ENCODE measurements at regions not wholly inside any gene's neighbourhood (a gene's known extent, or its start where the extent isn't known, plus 50 kb on each side); places are given as distances from the start of the nearest gene placed in this dataset.

DNA sequence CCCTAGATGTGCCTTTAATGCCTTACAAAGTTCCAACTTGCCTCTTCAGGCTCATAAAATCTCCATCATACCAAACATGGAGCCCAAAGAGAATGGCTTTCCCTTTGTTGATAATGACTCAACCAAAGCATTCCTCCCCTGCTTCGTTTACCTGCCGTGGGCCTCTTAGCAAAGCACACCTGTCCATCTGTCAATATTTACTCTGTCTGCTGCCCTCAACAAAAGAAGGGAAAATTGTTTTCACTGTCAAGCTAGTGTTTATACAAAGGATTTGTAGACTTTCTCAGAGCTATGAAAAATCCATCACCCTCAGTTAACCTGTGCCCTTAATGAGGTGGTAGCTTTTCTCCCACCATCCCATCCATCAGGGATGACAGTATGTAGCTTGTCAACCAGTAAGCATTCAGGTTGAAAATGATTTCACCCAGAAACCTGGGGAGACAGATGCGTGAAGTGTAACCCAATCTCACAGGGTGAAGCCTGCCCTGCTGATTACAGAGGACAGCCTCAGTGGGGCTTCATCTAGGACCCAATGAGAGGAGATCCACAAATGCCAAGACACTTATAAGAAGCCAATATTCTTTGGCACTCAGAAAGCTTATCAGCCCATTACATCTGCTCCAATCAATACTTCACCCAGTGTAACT is 278.1 kb downstream of the NUAK1 start:
- DNase-seq (no peak), ATAC-seq (ENCODE audit: low FRiP score in 2 of 2) (no peak)
- TF ChIP-seq POLR2A (IDR thresholded peaks at IDR 0.05), result no peak
- TF ChIP-seq POLR2AphosphoS5 (IDR thresholded peaks at IDR 0.05), result no peak
- TF ChIP-seq, protein P1, sequence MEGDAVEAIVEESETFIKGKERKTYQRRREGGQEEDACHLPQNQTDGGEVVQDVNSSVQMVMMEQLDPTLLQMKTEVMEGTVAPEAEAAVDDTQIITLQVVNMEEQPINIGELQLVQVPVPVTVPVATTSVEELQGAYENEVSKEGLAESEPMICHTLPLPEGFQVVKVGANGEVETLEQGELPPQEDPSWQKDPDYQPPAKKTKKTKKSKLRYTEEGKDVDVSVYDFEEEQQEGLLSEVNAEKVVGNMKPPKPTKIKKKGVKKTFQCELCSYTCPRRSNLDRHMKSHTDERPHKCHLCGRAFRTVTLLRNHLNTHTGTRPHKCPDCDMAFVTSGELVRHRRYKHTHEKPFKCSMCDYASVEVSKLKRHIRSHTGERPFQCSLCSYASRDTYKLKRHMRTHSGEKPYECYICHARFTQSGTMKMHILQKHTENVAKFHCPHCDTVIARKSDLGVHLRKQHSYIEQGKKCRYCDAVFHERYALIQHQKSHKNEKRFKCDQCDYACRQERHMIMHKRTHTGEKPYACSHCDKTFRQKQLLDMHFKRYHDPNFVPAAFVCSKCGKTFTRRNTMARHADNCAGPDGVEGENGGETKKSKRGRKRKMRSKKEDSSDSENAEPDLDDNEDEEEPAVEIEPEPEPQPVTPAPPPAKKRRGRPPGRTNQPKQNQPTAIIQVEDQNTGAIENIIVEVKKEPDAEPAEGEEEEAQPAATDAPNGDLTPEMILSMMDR (IDR thresholded peaks at IDR 0.05), result no peak
- TF ChIP-seq EP300 (IDR thresholded peaks at IDR 0.05), result no peak
- no peaks in the 10 kb centered on the region for H3K9me3 ChIP-seq
- H3K4me3 ChIP-seq, result no peak overlapping the region
- WGBS, 2 donors, result 62 to 70% methylated on average over 3 of the region's 3 CpGs
- H3K36me3 ChIP-seq, result no peaks in the 10 kb centered on the region
- no peaks in the 10 kb centered on the region for H3K27me3 ChIP-seq
- no peaks in the 10 kb centered on the region for H3K4me1 ChIP-seq
- H3K27ac ChIP-seq, result no peak overlapping the region

DNA sequence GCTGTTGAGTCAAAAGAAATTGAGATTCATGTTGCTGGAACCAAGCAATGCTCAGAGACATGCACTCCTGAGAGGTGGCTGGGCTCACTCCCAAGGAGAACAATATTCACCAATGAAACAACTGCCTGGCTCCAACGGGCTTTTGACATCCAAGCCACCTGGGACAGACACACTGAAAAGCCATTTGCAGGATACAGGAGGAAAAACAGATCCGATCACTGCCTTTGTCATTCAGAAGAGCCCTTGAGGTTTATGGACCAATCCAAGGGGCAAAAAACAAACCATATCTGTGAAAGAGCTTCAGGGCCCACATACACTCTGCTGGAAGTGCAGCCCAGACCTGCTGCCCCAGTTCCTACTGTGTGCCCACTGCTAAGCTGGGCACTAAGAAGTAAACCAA is 277.5 kb downstream of the NUAK1 start:
- Histone ChIP-seq H3K4me1 (no peaks in the 10 kb centered on the region), H3K27ac (no peak overlapping the region), H3K27me3 (no peaks in the 10 kb centered on the region), H3K4me3 (no peak overlapping the region), H3K9me3 (no peaks in the 10 kb centered on the region), H3K36me3 (no peaks in the 10 kb centered on the region)
- WGBS, 2 donors, result 62 to 64% methylated on average over 2 of the region's 2 CpGs
- TF ChIP-seq POLR2A (IDR thresholded peaks at IDR 0.05) (no peak), POLR2AphosphoS5 (IDR thresholded peaks at IDR 0.05) (no peak), EP300 (IDR thresholded peaks at IDR 0.05) (no peak)
- TF ChIP-seq, protein P1 (IDR thresholded peaks at IDR 0.05), result no peak
- DNase-seq, result no peak
- ATAC-seq (ENCODE audit: low FRiP score in 2 of 2), result no peak

DNA sequence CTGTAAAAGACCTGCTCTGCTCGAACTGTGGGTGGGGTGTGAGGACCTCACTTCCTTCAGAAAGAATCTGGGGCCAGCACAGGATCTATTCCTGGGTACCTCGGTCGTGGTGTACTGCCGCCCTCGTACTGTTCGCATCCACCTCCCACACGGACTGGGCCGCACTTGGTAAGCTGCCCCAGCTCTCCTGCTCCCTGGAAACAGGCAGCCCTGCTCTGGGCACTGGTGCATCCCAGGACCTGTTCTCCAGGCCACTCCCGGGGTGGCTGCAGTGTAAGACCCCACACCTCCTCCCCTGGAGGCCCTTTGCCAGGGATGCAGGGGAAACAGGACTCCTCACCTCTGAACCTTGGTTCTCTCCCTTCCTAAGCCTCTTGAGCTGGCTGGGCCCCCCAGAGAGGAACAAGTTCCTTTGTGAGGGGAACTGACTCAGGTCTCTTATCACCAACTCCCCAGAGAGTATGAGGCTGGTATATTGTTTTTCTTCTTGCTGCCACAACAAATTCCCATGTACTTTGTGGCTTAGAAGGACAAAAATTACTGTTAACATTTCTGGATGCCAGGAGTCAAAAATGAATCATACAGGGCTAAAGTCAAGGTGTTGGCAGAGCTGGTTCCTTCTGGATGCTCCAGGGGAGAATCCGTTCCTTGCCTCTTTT is 276.5 kb downstream of the NUAK1 start:
- no peaks in the 10 kb centered on the region for H3K36me3 ChIP-seq
- ATAC-seq (ENCODE audit: low FRiP score in 2 of 2) (no peak), DNase-seq (peak in 1 of 2 donors; percentile 17)
- no peak overlapping the region for H3K27ac ChIP-seq
- 91 to 96% methylated on average over 10 of the region's 10 CpGs for WGBS, 2 donors
- no peak overlapping the region for H3K4me3 ChIP-seq
- H3K9me3 ChIP-seq, result no peaks in the 10 kb centered on the region
- H3K27me3 ChIP-seq, result no peaks in the 10 kb centered on the region
- no peaks in the 10 kb centered on the region for H3K4me1 ChIP-seq
- TF ChIP-seq POLR2A (IDR thresholded peaks at IDR 0.05) (no peak), POLR2AphosphoS5 (IDR thresholded peaks at IDR 0.05) (no peak), EP300 (IDR thresholded peaks at IDR 0.05) (no peak)
- TF ChIP-seq, protein P1 (IDR thresholded peaks at IDR 0.05), result no peak

DNA sequence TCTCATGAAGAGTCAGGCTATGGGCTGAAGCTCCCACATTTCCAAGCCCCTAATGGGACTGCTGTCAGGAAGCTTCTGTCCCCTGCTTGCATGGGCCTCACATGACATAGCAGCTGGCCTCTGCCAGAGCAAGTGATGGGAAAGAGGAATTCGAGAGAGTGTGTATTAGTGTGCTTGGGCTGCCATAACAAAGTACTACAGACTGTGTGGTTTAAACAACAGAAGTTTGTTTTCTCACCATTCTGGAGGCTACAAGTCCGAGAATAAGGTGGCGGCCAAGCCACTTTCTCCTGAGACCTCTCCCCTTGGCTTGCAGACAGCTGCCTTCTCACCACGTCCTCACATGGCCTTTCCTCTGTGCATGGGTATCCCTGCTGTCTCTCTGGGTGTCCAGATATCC is 274.4 kb downstream of the NUAK1 start:
- WGBS, 2 donors, result 80 to 89% methylated on average over 4 of the region's 4 CpGs
- Histone ChIP-seq H3K9me3 (no peaks in the 10 kb centered on the region), H3K27me3 (no peaks in the 10 kb centered on the region), H3K4me1 (no peaks in the 10 kb centered on the region), H3K36me3 (no peaks in the 10 kb centered on the region), H3K27ac (no peak overlapping the region), H3K4me3 (no peak overlapping the region)
- TF ChIP-seq, protein P1 (IDR thresholded peaks at IDR 0.05), result no peak
- no peak for TF ChIP-seq POLR2A (IDR thresholded peaks at IDR 0.05)
- no peak for TF ChIP-seq EP300 (IDR thresholded peaks at IDR 0.05)
- no peak for TF ChIP-seq POLR2AphosphoS5 (IDR thresholded peaks at IDR 0.05)
- DNase-seq (no peak), ATAC-seq (ENCODE audit: low FRiP score in 2 of 2) (no peak)

DNA sequence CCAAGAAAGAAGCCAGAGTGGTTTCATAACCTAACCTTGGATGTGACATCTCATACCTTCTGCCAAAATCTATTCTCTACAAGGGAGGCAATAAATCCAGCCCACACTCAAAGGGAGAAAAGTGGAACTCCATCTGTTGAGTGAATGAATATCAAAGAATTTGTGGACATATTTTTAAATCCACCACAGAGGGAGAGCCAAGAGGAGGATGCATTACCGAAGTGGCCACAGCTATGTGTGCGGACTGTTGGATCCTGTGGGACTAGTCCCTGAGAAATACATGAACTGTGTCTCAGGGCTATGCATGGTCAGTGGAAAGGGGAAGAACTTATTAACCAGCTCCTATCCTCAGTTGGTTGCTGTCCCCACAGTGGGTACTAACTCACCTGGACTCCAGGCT is 273.9 kb downstream of the NUAK1 start:
- Histone ChIP-seq H3K36me3 (no peaks in the 10 kb centered on the region), H3K4me1 (no peaks in the 10 kb centered on the region), H3K9me3 (no peaks in the 10 kb centered on the region), H3K27me3 (no peaks in the 10 kb centered on the region), H3K27ac (no peak overlapping the region), H3K4me3 (no peak overlapping the region)
- no peak for DNase-seq
- no peak for ATAC-seq (ENCODE audit: low FRiP score in 2 of 2)
- WGBS, 2 donors, result 82 to 88% methylated on average over 2 of the region's 2 CpGs
- TF ChIP-seq POLR2AphosphoS5 (IDR thresholded peaks at IDR 0.05) (no peak), POLR2A (IDR thresholded peaks at IDR 0.05) (no peak), EP300 (IDR thresholded peaks at IDR 0.05) (no peak)
- TF ChIP-seq, protein P1 (IDR thresholded peaks at IDR 0.05), result no peak

Data from upper lobe of left lung (tissue), 6 donors.